ENCODE measurements at regions not wholly inside any gene's neighbourhood (a gene's known extent, or its start where the extent isn't known, plus 50 kb on each side); places are given as distances from the start of the nearest gene placed in this dataset.

DNA sequence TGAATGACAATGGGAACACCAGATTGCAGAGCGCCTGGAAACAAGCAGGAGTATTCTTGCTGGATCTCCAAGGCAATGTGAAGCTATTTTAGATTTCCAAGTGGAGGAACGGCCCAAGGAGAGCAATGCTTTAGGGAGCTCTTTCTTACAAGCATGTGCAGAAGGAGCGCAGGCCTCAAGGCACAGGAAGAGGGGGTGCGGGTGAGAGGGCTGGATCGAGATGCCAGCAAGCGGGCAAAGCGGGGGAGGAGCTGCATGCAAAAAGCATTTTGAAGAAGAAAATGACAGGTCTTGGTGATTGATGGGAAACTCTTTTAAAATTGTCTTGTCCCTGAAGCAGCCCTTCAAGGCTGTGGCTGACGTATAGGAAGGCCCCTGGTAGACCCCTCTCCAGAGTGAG is 171.9 kb downstream of the QRSL1 start:
- BruUV-seq (replicated peaks) = no TSS peak
- intact Hi-C loops (cut with micrococcal nuclease) = loop anchor here (10.0 kb wide), 1 partner anchor 174 kb away; the partner anchor contains the start of gene CD24
- Mint-ChIP-seq H3K27ac (ENCODE audit: low read depth, unreplicated experiment) (no peak overlapping the region), H3K36me3 (ENCODE audit: insufficient read depth, unreplicated experiment) (no peaks in the 10 kb centered on the region), H3K27me3 (ENCODE audit: insufficient read depth, unreplicated experiment) (no peaks in the 10 kb centered on the region), H3K4me3 (ENCODE audit: unreplicated experiment) (no peak overlapping the region), H3K9me3 (ENCODE audit: unreplicated experiment) (no peaks in the 10 kb centered on the region), H3K4me1 (ENCODE audit: insufficient read depth, unreplicated experiment) (peaks cover 22% of the 10 kb centered on the region)
- POLR2A ChIA-PET = no interaction called here
- TF ChIP-seq, protein P1, sequence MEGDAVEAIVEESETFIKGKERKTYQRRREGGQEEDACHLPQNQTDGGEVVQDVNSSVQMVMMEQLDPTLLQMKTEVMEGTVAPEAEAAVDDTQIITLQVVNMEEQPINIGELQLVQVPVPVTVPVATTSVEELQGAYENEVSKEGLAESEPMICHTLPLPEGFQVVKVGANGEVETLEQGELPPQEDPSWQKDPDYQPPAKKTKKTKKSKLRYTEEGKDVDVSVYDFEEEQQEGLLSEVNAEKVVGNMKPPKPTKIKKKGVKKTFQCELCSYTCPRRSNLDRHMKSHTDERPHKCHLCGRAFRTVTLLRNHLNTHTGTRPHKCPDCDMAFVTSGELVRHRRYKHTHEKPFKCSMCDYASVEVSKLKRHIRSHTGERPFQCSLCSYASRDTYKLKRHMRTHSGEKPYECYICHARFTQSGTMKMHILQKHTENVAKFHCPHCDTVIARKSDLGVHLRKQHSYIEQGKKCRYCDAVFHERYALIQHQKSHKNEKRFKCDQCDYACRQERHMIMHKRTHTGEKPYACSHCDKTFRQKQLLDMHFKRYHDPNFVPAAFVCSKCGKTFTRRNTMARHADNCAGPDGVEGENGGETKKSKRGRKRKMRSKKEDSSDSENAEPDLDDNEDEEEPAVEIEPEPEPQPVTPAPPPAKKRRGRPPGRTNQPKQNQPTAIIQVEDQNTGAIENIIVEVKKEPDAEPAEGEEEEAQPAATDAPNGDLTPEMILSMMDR (IDR thresholded peaks at IDR 0.05; ENCODE audit: unreplicated experiment) = no peak
- DNase-seq (ENCODE audit: unreplicated experiment) = no peak
- CTCF ChIA-PET = interaction anchor here (0.6 to 1.0 kb wide), 3 partner anchors 19 to 314 kb away, joined by 3 to 4 read pairs (median 3); partner anchors contain the start of gene BEND3

DNA sequence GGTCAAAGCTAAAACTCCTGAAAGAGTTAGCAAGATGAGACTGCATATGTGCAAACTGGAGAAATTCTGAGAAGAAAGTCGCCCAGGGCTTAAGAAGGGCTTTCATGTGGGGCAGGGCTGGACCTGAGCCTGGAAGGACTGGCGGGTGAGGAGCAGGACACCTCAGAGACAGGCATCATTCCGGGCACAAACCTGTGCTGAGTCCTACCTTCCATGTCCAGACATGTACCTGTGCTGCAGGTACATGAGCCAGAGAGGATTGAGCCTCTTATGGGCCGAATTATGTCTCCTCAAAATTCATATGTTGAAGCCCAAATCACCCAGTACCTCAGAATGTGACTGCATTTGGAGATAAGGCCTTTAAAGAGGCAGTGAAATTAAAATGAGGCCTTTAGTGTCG is 171.0 kb downstream of the QRSL1 start:
- Mint-ChIP-seq H3K4me1 (ENCODE audit: insufficient read depth, unreplicated experiment) (peaks cover 22% of the 10 kb centered on the region), H3K4me3 (ENCODE audit: unreplicated experiment) (no peak overlapping the region), H3K27me3 (ENCODE audit: insufficient read depth, unreplicated experiment) (no peaks in the 10 kb centered on the region), H3K36me3 (ENCODE audit: insufficient read depth, unreplicated experiment) (no peaks in the 10 kb centered on the region), H3K27ac (ENCODE audit: low read depth, unreplicated experiment) (no peak overlapping the region), H3K9me3 (ENCODE audit: unreplicated experiment) (no peaks in the 10 kb centered on the region)
- DNase-seq (ENCODE audit: unreplicated experiment) = peak; percentile 21
- POLR2A ChIA-PET = no interaction called here
- TF ChIP-seq, protein P1 (IDR thresholded peaks at IDR 0.05; ENCODE audit: unreplicated experiment) = no peak
- BruUV-seq (replicated peaks) = no TSS peak
- intact Hi-C loops (cut with micrococcal nuclease) = loop anchor here (10.0 kb wide), 1 partner anchor 174 kb away; the partner anchor contains the start of gene CD24
- CTCF ChIA-PET = interaction anchor here (0.8 kb wide), 1 partner anchor 59 kb away, joined by 3 read pairs; no protein-coding TSS in a partner anchor

DNA sequence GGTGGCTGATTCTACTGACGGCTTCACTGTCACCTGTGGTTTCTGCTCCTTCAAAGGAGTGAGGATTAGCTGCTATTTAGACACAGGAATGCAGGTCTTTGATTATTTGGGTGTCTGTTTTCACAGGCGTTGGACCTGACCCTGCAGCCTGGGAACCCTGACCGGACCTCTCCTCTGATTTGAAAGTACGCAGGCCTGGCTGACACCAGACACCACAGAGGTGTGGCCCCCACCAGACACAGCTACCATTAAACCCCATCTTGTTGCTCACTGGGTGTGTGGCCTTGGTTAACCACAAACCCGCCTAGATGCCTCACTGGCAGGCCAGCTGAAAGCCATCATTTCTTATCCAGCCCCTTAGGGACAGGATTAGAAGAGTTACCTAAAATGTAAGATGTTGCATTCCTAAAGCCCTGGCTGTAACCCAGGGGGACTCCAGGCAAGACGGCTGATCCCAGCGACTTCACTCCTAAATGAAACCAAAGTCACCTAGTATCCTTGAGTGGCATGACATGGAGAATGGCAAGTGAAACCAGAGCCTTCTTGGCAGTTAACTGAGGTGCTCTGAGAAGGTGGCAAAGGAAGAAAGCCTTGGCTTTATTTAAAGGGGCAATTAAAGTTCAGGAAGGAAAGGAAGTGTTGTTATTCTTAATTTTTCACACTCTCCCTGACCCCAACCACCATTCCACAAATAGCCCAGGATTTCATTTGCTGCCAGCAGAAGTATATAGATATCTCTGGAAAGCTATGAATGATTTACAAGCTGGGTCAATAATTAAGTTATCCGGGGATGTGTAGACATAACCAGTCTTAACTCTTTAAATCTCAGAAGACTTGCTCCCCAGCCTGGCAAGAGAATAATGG is 169.9 kb downstream of the QRSL1 start:
- Mint-ChIP-seq H3K27ac (ENCODE audit: low read depth, unreplicated experiment) (peak overlapping the region; percentile 80), H3K9me3 (ENCODE audit: unreplicated experiment) (no peaks in the 10 kb centered on the region), H3K4me3 (ENCODE audit: unreplicated experiment) (peak overlapping the region; percentile 33), H3K4me1 (ENCODE audit: insufficient read depth, unreplicated experiment) (peaks cover 22% of the 10 kb centered on the region), H3K27me3 (ENCODE audit: insufficient read depth, unreplicated experiment) (no peaks in the 10 kb centered on the region), H3K36me3 (ENCODE audit: insufficient read depth, unreplicated experiment) (no peaks in the 10 kb centered on the region)
- TF ChIP-seq, protein P1 (IDR thresholded peaks at IDR 0.05; ENCODE audit: unreplicated experiment) = no peak
- ChIA-PET CTCF (interaction anchor here (0.8 kb wide), 1 partner anchor 57 kb away, joined by 3 read pairs; no protein-coding TSS in a partner anchor), POLR2A (interaction anchor here (0.8 to 2.8 kb wide), 5 partner anchors 49 to 129 kb away, joined by 3 to 19 read pairs (median 3); no protein-coding TSS in a partner anchor)
- peak; percentile 83 for DNase-seq (ENCODE audit: unreplicated experiment)
- no TSS peak for BruUV-seq (replicated peaks)
- intact Hi-C loops (cut with micrococcal nuclease) = no loop called here

DNA sequence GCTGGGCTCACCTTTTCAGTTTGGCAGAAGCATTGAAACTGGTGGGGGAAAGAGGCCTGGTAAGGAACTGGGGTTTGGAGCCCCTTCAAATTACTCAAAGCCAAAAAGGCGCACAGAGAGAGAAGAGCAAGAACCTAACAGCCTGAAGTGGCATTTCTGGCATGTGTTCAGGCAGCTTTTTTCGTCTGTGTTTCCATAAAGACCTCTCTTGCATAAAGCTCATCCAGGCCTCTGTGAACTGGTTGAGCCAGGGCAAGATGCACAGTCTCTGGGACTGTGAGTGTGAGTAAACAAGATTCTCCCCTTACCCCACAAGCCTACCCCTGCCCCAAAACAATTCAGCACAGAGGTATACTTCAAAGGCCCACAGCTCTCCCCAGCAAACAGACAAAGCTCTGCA is 167.8 kb downstream of the QRSL1 start:
- BruUV-seq (replicated peaks) = no TSS peak
- H3K27ac Mint-ChIP-seq (ENCODE audit: low read depth, unreplicated experiment) = peak overlapping the region; percentile 80
- no peak overlapping the region for H3K4me3 Mint-ChIP-seq (ENCODE audit: unreplicated experiment)
- H3K27me3 Mint-ChIP-seq (ENCODE audit: insufficient read depth, unreplicated experiment) = no peaks in the 10 kb centered on the region
- peaks cover 22% of the 10 kb centered on the region for H3K4me1 Mint-ChIP-seq (ENCODE audit: insufficient read depth, unreplicated experiment)
- DNase-seq (ENCODE audit: unreplicated experiment) = no peak
- ChIA-PET POLR2A (interaction anchor here (1.0 to 2.8 kb wide), 5 partner anchors 20 to 61 kb away, joined by 3 to 19 read pairs (median 4); no protein-coding TSS in a partner anchor), CTCF (interaction anchor here (0.5 to 1.3 kb wide), 5 partner anchors 46 to 801 kb away, joined by 3 to 6 read pairs (median 3); no protein-coding TSS in a partner anchor)
- intact Hi-C loops (cut with micrococcal nuclease) = no loop called here
- TF ChIP-seq, protein P1 (IDR thresholded peaks at IDR 0.05; ENCODE audit: unreplicated experiment) = no peak
- H3K36me3 Mint-ChIP-seq (ENCODE audit: insufficient read depth, unreplicated experiment) = no peaks in the 10 kb centered on the region
- no peaks in the 10 kb centered on the region for H3K9me3 Mint-ChIP-seq (ENCODE audit: unreplicated experiment)

All from MCF 10A (cell line).